IPS-15b (cell line): ENCODE measurements at regions not wholly inside any gene's neighbourhood (a gene's known extent, or its start where the extent isn't known, plus 50 kb on each side); places are given as distances from the start of the nearest gene placed in this dataset.

ENCODE experiments used
- H3K27me3 ChIP-seq: one replicate; pipeline ENCODE4 v1.6.1; 2013; ENCODE audit warnings: low read length; ENCODE audit not compliant: control insufficient read depth, insufficient read depth
- H3K36me3 ChIP-seq: one replicate; pipeline ENCODE4 v1.6.1; 2013; ENCODE audit warnings: low read length; ENCODE audit not compliant: control insufficient read depth, insufficient read depth
- H3K4me1 ChIP-seq: one replicate; pipeline ENCODE4 v1.6.1; 2013; ENCODE audit warnings: mild to moderate bottlenecking, low read length; ENCODE audit not compliant: control insufficient read depth, insufficient read depth
- H3K4me3 ChIP-seq: one replicate; pipeline ENCODE4 v1.5.1; 2013; ENCODE audit warnings: low read depth, low read length
- H3K9ac ChIP-seq: one replicate; pipeline ENCODE4 v1.6.1; 2013; ENCODE audit warnings: low read depth, mild to moderate bottlenecking, low read length
- H3K9me3 ChIP-seq: one replicate; pipeline ENCODE4 v1.6.1; 2013; ENCODE audit warnings: mild to moderate bottlenecking, low read length; ENCODE audit not compliant: control insufficient read depth, insufficient read depth

GRCh38 chr5:61779743-61780142, 447.7 kb downstream of the ZSWIM6 start:
- H3K27me3 ChIP-seq: no peaks in the 10 kb centered on the region
- no peaks in the 10 kb centered on the region for H3K36me3 ChIP-seq
- H3K4me1 ChIP-seq: no peaks in the 10 kb centered on the region
- H3K4me3 ChIP-seq: no peak overlapping the region
- H3K9me3 ChIP-seq: no peaks in the 10 kb centered on the region
- no peak overlapping the region for H3K9ac ChIP-seq

- no peak overlapping the region for H3K9ac ChIP-seq
- no peaks in the 10 kb centered on the region for H3K9me3 ChIP-seq
- no peak overlapping the region for H3K4me3 ChIP-seq
- no peaks in the 10 kb centered on the region for H3K36me3 ChIP-seq
- no peaks in the 10 kb centered on the region for H3K4me1 ChIP-seq
- H3K27me3 ChIP-seq: no peaks in the 10 kb centered on the region
Measured at GRCh38 chr5:61783481-61783880, 451.4 kb downstream of the ZSWIM6 start.

GRCh38 chr5:61784341-61784740, 452.3 kb downstream of the ZSWIM6 start:
- no peaks in the 10 kb centered on the region for H3K9me3 ChIP-seq

GRCh38 chr5:61788548-61788947, 456.5 kb downstream of the ZSWIM6 start:
- Histone ChIP-seq H3K9me3 (no peaks in the 10 kb centered on the region), H3K4me3 (no peak overlapping the region), H3K9ac (no peak overlapping the region), H3K27me3 (no peaks in the 10 kb centered on the region), H3K4me1 (no peaks in the 10 kb centered on the region), H3K36me3 (no peaks in the 10 kb centered on the region)

More at GRCh38 chr5:61784341-61784740, 452.3 kb downstream of the ZSWIM6 start:
- no peaks in the 10 kb centered on the region for H3K4me1 ChIP-seq
- H3K36me3 ChIP-seq: no peaks in the 10 kb centered on the region
- H3K4me3 ChIP-seq: no peak overlapping the region
- no peaks in the 10 kb centered on the region for H3K27me3 ChIP-seq
- H3K9ac ChIP-seq: no peak overlapping the region

GRCh38 chr5:61790007-61790406, 457.9 kb downstream of the ZSWIM6 start:
- Histone ChIP-seq H3K36me3 (no peaks in the 10 kb centered on the region), H3K9me3 (no peaks in the 10 kb centered on the region), H3K9ac (no peak overlapping the region), H3K27me3 (no peaks in the 10 kb centered on the region), H3K4me1 (no peaks in the 10 kb centered on the region), H3K4me3 (no peak overlapping the region)

GRCh38 chr5:61790678-61791077, 458.6 kb downstream of the ZSWIM6 start:
- no peaks in the 10 kb centered on the region for H3K4me1 ChIP-seq
- H3K36me3 ChIP-seq: no peaks in the 10 kb centered on the region
- H3K9me3 ChIP-seq: no peaks in the 10 kb centered on the region
- no peak overlapping the region for H3K9ac ChIP-seq
- H3K4me3 ChIP-seq: no peak overlapping the region
- H3K27me3 ChIP-seq: no peaks in the 10 kb centered on the region

- H3K4me3 ChIP-seq: no peak overlapping the region
- H3K27me3 ChIP-seq: no peaks in the 10 kb centered on the region
- H3K9ac ChIP-seq: no peak overlapping the region
- H3K36me3 ChIP-seq: no peaks in the 10 kb centered on the region
- no peaks in the 10 kb centered on the region for H3K4me1 ChIP-seq
- no peaks in the 10 kb centered on the region for H3K9me3 ChIP-seq
Measured at GRCh38 chr5:61796773-61797172, 464.7 kb downstream of the ZSWIM6 start.

- no peaks in the 10 kb centered on the region for H3K4me1 ChIP-seq
- no peaks in the 10 kb centered on the region for H3K9me3 ChIP-seq
- no peaks in the 10 kb centered on the region for H3K36me3 ChIP-seq
- no peak overlapping the region for H3K9ac ChIP-seq
- no peaks in the 10 kb centered on the region for H3K27me3 ChIP-seq
- no peak overlapping the region for H3K4me3 ChIP-seq
Measured at GRCh38 chr5:61800450-61800849, 468.4 kb downstream of the ZSWIM6 start.

- Histone ChIP-seq H3K9me3 (no peaks in the 10 kb centered on the region), H3K4me1 (no peaks in the 10 kb centered on the region)
Measured at GRCh38 chr5:61801174-61801573, 469.1 kb downstream of the ZSWIM6 start.

GRCh38 chr5:61802456-61802855, 470.4 kb downstream of the ZSWIM6 start:
- Histone ChIP-seq H3K36me3 (no peaks in the 10 kb centered on the region), H3K4me3 (no peak overlapping the region), H3K9ac (no peak overlapping the region), H3K9me3 (no peaks in the 10 kb centered on the region), H3K4me1 (no peaks in the 10 kb centered on the region), H3K27me3 (no peaks in the 10 kb centered on the region)

More at GRCh38 chr5:61801174-61801573, 469.1 kb downstream of the ZSWIM6 start:
- Histone ChIP-seq H3K4me3 (no peak overlapping the region), H3K27me3 (no peaks in the 10 kb centered on the region), H3K36me3 (no peaks in the 10 kb centered on the region), H3K9ac (no peak overlapping the region)

GRCh38 chr5:61805101-61805500, 473.0 kb downstream of the ZSWIM6 start:
- Histone ChIP-seq H3K27me3 (no peaks in the 10 kb centered on the region), H3K4me1 (no peaks in the 10 kb centered on the region), H3K9me3 (no peaks in the 10 kb centered on the region), H3K9ac (no peak overlapping the region), H3K4me3 (no peak overlapping the region), H3K36me3 (no peaks in the 10 kb centered on the region)

GRCh38 chr5:61806491-61807020, 474.5 kb downstream of the ZSWIM6 start:
- Histone ChIP-seq H3K4me3 (no peak overlapping the region), H3K27me3 (no peaks in the 10 kb centered on the region), H3K4me1 (no peaks in the 10 kb centered on the region), H3K36me3 (no peaks in the 10 kb centered on the region), H3K9me3 (no peaks in the 10 kb centered on the region), H3K9ac (no peak overlapping the region)
